GM21526 (cell line): ENCODE measurements at regions not wholly inside any gene's neighbourhood (a gene's known extent, or its start where the extent isn't known, plus 50 kb on each side); places are given as distances from the start of the nearest gene placed in this dataset.
"Not testable (repeated sequence)": the region's sequence is repeated elsewhere in the genome, so short reads cannot be mapped to it uniquely, and the experiment has no call there.

Source experiments
- ATAC-seq: cut with Tn5 transposase; IDR thresholded peaks from one replicate; pipeline ENCODE4 v1.9.1; 2021; ENCODE audit warnings: moderate library complexity; ENCODE audit not compliant: unreplicated experiment, low FRiP score

GRCh38 chr9:74120470-74120869 is 376.7 kb upstream of the RORB start:
- ATAC-seq = no peak

DNA sequence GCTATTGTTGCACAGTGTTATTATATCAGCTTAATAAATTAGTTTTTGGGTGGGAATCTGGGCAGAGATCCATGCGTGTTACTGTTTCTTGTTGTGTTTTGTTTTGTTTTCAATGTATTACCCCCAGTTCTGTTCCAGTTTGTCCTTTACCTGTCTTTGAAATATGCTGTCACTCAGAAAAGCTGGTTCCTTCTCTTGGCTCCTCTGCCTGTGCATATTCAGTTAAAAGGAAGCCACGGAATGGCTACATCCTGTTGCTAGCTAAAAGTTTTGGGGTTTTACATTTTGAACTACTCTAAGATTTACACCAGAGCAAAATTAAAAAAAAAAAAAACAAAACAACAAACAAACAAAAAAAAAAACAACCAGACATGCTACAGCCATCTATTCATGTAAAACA is 374.9 kb upstream of the RORB start:
- ATAC-seq = no peak

DNA sequence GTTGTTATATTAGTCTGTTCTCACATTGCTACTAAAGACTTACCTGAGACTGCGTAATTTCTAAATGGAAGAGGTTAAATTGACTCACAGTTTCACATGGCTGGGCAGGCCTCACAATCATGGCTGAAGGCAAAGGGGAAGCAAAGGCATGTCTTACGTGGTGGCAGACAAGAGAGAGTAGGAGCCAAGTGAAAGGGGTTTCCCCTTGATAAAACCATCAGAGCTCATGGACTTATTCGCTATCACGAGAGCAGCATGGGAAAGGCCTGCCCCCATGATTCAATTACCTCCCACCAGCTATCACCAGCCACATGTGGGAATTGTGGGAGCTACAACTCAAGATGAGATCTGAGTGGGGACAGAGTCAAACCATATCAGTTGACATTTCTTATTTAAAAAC is 374.5 kb upstream of the RORB start:
- no peak for ATAC-seq

DNA sequence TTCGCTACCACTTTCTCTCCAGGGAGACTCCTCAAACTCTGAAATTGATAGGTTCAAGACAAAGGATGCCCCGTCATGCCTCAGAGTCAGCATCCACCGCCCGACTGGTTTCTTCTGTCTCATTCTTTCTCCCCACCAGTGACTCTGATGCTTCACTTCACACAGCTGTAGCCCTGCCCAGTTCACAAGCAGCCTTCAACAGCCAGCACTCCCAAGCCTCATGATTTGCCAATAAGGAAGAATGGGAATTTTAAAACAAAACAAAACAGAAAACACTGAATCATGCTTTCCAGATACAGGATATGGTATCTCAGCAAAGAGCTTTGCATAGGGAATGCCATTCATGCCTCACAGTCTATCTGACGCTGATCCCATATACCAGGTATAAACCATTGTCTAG is 371.2 kb upstream of the RORB start:
- no peak for ATAC-seq

GRCh38 chr9:74132986-74133385 is 364.1 kb upstream of the RORB start:
- no peak for ATAC-seq

GRCh38 chr9:74133921-74134320 is 363.2 kb upstream of the RORB start:
- ATAC-seq = no peak

- no peak for ATAC-seq
Measured at GRCh38 chr9:74138182-74138581, 359.0 kb upstream of the RORB start.

GRCh38 chr9:74140141-74140540 is 357.0 kb upstream of the RORB start:
- ATAC-seq = no peak

GRCh38 chr9:74147906-74148305 is 349.2 kb upstream of the RORB start:
- no peak for ATAC-seq

DNA sequence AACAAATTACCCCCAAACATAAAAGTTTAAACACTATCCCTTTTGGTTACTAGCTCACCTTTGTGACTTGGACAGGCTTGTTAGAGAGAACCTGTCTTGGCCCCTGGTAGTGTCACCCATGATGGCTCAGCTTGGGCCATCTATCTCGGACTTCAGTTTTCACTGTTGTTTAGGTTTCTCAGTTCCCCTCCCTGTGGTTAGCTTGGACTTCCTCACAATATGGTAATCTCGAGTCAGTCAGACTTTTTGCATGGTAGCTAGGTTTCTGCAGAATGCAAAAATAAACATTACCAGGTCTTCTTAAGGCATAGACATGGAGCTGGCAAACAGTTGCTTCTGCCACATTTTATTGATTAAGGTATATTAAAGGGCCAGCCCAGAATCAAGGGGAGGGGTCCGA is 324.3 kb upstream of the RORB start:
- ATAC-seq = peak; percentile 99

GRCh38 chr9:74173284-74173683 is 323.9 kb upstream of the RORB start:
- ATAC-seq = peak; percentile 38

DNA sequence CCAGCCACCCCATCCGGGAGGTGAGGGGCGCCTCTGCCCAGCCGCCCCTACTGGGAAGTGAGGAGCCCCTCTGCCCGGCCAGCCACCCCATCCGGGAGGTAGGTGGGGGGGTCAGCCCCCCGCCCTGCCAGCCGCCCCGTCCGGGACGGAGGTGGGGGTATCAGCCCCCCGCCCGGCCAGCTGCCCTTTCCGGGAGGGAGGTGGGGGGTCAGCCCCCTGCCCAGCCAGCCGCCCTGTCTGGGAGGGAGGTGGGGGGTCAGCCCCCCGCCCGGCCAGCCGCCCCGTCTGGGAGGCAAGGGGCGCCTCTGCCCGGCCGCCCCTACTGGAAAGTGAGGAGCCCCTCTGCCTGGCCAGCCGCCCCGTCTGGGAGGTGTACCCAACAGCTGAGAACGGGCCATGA is 299.4 kb upstream of the RORB start:
- ATAC-seq = not testable (repeated sequence)

GRCh38 chr9:74205056-74205455 is 292.1 kb upstream of the RORB start:
- no peak for ATAC-seq

DNA sequence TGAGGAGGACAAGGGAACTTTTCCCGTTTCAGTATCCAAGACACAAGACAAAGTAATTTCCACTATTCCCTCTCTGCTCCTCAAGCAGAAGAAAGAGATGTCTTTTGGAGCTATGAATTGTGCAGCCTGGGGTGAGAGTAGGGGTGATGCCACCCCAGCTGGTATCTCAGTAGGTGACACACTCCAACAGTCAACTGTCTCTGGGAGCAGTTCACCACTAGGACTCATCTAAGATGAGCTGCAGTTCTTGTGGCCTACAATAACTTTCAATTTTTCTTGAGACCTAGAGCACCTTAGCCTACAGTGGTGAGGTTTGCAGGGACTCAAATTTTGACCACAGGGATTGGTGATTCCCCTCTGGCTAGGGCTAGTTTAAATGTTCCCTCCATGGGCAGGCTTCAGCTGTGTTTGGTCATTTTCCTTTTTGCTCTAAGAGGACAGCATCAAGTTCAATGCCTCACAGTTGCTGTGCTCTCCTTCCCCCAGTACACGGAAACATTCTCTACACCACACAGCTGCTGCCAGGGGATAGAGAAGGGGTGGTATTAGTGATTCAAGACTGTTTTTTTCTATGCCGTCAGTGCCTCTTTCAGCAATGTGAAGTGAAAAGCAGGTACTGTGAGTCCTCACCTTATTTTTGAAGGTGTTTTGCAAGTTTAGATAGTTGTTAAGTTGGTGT is 278.6 kb upstream of the RORB start:
- ATAC-seq = no peak

- ATAC-seq = no peak
Measured at GRCh38 chr9:74220327-74220726, 276.8 kb upstream of the RORB start.

DNA sequence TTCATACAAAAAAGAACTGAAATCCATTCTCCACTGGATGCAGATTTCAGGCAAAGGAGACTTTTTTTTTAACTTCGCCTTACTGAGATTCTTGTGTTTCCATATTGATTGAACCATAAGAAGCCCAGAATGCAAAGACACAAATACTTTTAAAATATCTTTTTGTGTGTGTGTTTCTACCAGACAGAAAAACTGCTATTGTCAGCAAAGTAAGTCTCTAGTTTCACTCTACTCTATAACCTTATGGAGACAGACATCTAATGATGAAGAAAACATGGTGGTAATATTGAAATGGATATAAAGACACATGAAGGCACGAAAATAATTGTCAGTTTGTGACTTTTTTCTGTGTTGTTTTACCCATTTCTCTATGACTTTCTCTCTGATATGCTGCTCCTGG is 260.3 kb upstream of the RORB start:
- ATAC-seq = no peak

DNA sequence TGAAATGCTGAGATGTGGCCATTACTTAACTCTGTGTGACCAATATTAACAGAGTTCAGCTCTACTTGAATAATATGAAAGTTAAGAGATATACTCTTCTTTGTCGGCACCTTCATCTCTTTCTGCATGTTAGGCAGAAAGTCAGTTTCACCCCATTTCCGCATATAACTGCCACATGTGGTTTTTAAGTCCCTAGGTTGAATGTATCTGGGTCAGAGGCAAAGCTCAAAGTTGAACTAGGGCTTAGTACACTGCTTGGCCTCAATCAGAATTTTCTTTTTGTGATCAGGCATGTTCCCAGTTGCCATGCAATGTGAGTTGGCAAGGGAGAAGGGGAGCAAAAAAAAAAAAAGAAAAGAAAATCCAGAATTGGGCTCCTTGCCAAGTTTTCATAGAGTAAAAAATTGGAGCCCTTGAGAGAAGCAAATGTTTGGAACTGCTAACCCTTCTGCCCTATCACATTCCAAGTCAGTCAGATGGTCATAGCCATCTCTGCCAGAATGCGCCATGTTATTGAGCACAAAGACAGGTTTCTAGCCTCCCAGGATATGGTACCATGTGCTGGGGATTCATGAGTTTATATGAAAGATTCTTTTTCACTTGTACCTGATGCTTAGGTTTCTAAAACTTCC is 251.2 kb upstream of the RORB start:
- no peak for ATAC-seq

GRCh38 chr9:74255489-74255984 is 241.6 kb upstream of the RORB start:
- no peak for ATAC-seq

DNA sequence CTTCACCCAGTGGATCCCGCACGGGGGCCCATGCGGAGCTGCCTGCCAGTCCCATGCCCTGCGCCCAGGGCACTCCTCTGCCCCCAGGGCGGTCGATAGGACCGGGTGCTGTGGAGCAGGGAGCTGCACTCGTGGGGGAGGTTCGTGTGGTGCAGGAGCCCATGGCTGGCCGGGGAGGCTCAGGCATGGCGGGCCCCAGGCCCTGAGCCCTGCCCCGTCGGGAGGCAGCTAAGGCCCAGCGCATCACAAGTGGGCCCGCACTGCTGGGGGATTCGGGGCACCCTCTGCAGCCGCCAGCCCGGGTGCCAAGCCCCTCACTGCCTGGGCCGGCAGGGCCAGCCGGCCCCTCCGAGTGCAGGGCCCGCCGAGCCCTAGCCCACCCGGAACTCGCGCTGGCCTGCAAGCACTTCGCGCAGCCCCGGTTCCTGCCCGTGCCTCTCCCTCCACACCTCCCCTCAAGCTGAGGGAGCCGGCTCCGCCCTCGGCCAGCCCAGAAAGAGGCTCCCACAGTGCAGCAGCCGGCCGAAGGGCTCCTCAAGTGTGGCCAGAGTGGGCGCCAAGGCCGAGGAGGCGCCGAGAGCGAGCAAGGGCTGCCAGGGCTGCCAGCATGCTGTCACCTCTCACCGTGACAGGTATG is 221.1 kb upstream of the RORB start:
- no peak for ATAC-seq

DNA sequence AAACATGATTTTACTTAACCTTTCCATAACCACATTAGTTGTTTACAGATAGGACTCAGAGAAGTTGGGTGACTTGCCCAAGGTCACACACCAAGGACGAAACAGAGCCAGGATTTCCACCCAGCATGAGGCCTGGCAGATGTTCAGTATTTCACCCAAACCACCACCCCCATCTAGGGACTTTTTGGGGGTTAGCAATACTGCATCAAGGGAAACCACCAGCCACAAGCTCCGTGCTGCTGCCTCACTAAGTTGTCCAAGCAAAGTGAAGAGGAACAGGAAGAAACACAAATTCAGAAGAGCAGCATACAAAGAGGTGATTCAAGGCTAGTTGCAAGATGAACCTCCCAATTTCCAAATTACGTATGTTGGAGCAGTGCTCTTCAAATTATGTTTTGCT is 219.6 kb upstream of the RORB start:
- ATAC-seq = peak; percentile 88

GRCh38 chr9:74281674-74282073 is 215.5 kb upstream of the RORB start:
- ATAC-seq = no peak
